GM21529 (cell line): ENCODE measurements at regions not wholly inside any gene's neighbourhood (a gene's known extent, or its start where the extent isn't known, plus 50 kb on each side); places are given as distances from the start of the nearest gene placed in this dataset.

ENCODE experiments used
- ATAC-seq: cut with Tn5 transposase; IDR thresholded peaks from one replicate; pipeline ENCODE4 v1.9.1; 2021; ENCODE audit not compliant: unreplicated experiment

GRCh38 chr22:47251911-47252310 is 489.5 kb downstream of the TBC1D22A start:
- no peak for ATAC-seq

GRCh38 chr22:47250995-47251765 is 488.7 kb downstream of the TBC1D22A start:
- no peak for ATAC-seq

- ATAC-seq, result no peak
These were observed 487.0 kb downstream of the TBC1D22A start for GRCh38 chr22:47249370-47249928.

GRCh38 chr22:47248925-47249324 is 486.5 kb downstream of the TBC1D22A start:
- ATAC-seq, result no peak

- ATAC-seq, result no peak
These were observed 485.3 kb downstream of the TBC1D22A start for GRCh38 chr22:47247579-47248240.

GRCh38 chr22:47245786-47246185 is 483.3 kb downstream of the TBC1D22A start:
- ATAC-seq, result no peak

- ATAC-seq, result no peak
These were observed 482.8 kb downstream of the TBC1D22A start for GRCh38 chr22:47245286-47245685.

GRCh38 chr22:47240116-47240515 is 477.7 kb downstream of the TBC1D22A start:
- no peak for ATAC-seq

- no peak for ATAC-seq
These were observed 477.0 kb downstream of the TBC1D22A start for GRCh38 chr22:47239474-47239860.

- no peak for ATAC-seq
These were observed 476.4 kb downstream of the TBC1D22A start for GRCh38 chr22:47238690-47239473.

GRCh38 chr22:47237890-47238480 is 475.5 kb downstream of the TBC1D22A start:
- no peak for ATAC-seq

- no peak for ATAC-seq
These were observed 474.3 kb downstream of the TBC1D22A start for GRCh38 chr22:47236718-47237117.

- no peak for ATAC-seq
These were observed 473.7 kb downstream of the TBC1D22A start for GRCh38 chr22:47236161-47236560.

GRCh38 chr22:47233316-47234243 is 471.1 kb downstream of the TBC1D22A start:
- no peak for ATAC-seq

- no peak for ATAC-seq
These were observed 470.3 kb downstream of the TBC1D22A start for GRCh38 chr22:47232753-47233152.

- no peak for ATAC-seq
These were observed 469.7 kb downstream of the TBC1D22A start for GRCh38 chr22:47232197-47232596.

- ATAC-seq, result no peak
These were observed 469.3 kb downstream of the TBC1D22A start for GRCh38 chr22:47231759-47232158.

- ATAC-seq, result no peak
These were observed 468.3 kb downstream of the TBC1D22A start for GRCh38 chr22:47230741-47231140.

- no peak for ATAC-seq
These were observed 467.8 kb downstream of the TBC1D22A start for GRCh38 chr22:47230251-47230650.

GRCh38 chr22:47228767-47229166 is 466.3 kb downstream of the TBC1D22A start:
- ATAC-seq, result no peak
